COLO829 (cell line): ENCODE measurements at regions not wholly inside any gene's neighbourhood (a gene's known extent, or its start where the extent isn't known, plus 50 kb on each side); places are given as distances from the start of the nearest gene placed in this dataset.
"Not testable (repeated sequence)": the region's sequence is repeated elsewhere in the genome, so short reads cannot be mapped to it uniquely, and the experiment has no call there.

Experiments
- DNase-seq: peaks from one replicate; pipeline ENCODE4 v3.0.0; 2012; ENCODE audit warnings: low spot score

DNA sequence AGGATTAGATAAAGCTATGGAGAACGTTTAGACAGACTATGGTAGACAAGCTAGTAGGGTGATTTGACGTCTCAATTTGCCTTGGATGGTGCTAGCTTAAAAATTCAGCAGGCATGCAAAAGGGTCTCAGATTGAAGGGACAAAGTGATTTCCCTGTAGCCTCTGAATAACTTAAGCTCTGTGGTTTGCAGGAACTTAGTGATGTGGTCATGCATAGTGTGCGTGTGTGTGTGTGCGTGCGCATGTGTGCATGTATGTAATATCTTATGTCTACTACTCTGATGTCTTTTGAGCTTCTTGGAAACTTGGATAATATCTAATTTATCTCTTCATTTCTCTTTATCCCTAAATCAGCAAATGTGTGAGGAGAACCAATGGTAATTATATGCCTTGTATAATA lies 183.6 kb upstream of the TNC start:
- DNase-seq = no peak

DNA sequence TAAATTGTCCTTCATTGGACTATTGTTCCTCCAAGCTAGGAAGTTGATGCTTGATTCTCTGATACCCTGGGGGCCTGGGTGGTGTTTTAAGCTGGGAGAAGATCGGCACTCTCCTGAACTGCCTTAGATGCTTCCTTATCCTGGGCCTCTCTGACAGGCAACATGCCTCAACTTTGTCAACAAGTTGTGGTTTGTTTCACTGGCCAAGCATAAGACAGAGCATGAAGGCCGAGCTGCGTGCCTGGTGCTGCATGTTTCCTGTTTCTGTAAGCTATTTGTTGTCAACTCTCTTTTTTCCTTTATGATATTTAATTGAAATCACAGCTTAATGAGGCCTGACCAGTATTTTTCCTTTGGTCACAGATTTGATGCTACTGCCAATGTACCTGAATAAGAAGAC lies 187.6 kb upstream of the TNC start:
- no peak for DNase-seq

DNA sequence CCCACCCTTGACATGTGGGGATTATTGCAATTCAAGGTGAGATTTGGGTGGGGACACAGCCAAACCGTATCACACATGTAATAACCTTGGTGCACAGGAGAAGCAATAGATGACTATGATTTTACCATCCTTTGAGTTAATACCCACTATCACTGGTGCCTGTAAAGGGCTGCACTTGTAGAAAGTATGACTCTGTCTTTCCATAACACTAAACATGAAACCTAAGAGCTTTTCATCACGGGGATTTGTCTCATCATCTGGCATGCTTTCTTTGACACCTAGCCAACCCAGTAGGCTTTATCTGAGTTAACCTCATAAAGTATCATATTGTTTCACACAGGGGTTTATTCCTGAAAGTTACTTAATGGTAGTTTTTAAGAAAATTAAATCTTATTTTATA lies 188.9 kb upstream of the TNC start:
- no peak for DNase-seq

DNA sequence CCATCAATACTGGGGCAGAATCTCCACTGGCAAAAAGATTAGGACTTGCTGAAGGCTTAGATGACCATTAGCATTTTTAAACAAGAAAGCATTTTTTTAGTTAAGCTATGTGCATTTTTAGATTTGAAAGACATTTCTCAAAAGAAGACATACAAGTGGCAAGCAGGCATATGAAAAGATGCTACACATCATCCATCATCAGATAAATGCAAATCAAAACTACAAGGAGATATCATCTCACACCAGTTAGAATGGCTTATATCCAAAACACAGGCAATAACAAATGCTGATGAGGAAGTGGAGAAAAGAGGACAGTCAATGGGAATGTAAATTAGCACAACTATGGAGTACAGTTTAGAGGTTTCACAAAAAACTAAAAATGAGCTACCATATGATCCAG lies 195.6 kb upstream of the TNC start:
- no peak for DNase-seq

DNA sequence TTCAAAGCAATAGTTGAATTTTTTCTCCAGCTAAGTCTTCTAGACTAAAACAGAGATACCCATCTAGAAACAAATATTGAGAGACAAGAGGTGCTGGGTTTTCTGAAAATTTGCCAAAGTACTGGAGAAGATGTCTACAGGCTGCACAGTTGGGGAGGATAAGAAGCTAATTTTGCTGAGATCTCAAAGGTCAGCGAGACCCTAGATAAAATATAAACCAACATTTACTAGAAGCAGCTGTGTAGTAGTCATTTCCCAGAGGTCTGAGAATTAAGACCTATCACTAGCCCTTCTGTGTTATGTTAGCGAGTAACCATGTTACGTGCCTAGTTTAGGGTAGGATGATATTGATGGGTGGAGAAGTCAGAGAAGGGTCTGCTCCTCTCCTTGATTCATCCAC lies 208.5 kb upstream of the TNC start:
- DNase-seq = no peak

DNA sequence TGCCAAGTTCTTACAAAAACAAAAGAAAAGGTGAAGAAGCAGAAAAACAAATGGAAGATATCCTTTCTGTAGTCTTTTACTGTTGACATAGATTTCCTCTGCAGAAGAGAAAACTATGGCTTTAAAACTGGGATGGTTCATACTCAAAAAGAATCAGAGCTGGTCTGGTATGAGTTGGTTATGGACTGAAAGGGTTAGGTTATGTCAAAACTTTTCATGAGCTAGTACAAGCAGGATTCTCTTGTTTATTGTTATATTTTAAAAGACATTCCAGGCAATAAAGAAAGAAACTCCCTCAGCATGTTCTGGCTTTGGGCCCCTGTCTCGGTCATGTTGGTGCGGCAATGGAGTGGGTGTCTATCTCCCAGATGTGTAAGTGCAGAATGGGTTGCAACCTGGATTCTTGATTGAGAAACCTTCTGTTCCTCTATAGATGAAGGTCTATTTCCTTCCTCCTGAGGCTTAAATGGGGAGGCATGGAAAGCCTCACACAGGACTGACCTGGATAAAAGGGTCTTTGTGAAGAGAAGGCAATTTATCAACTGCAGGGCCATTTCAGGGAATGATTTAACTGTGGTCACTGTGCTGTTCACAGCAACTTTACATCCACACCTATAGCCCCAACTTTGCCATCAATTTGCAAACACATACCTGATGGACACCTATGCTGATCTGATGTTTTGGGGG lies 209.6 kb upstream of the TNC start:
- DNase-seq = no peak

DNA sequence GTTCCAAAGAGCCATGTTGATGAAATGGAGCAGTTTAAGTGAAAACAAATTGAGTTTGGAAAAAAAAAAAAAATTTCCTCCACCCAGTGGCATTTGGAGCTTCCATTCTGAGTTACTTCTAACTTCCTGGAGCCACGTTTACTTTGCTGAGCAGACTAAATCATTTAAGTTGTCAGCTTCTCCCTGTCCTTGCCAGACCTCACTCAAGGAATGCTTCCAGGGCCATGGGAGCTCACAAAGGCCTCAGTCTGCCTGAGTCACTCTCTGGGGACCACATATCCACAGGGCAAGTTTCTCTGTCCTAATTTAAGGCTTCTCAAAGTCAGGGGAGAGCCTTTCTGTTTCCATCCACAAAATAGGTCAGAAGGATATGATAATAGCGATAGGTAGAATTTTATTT lies 210.3 kb upstream of the TNC start:
- DNase-seq = no peak

DNA sequence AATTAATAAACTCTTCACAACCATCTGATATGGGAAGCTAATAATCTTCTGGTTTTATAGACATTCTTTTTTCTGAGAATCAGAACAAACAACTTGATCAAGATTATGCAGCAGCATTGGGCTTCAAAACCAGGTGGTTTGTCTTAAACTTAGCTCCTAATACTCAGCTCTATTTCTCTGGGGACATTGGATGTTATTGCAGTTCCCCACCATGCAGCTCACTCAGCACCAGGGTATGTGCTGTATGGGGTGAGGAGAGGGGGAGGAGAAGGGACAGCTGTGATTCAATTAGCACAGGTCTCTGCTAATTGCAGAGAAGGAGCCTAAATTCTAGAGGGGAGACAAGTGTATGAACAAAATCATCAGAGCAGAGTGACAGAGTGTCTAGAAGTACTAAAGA lies 210.7 kb upstream of the TNC start:
- DNase-seq = no peak

DNA sequence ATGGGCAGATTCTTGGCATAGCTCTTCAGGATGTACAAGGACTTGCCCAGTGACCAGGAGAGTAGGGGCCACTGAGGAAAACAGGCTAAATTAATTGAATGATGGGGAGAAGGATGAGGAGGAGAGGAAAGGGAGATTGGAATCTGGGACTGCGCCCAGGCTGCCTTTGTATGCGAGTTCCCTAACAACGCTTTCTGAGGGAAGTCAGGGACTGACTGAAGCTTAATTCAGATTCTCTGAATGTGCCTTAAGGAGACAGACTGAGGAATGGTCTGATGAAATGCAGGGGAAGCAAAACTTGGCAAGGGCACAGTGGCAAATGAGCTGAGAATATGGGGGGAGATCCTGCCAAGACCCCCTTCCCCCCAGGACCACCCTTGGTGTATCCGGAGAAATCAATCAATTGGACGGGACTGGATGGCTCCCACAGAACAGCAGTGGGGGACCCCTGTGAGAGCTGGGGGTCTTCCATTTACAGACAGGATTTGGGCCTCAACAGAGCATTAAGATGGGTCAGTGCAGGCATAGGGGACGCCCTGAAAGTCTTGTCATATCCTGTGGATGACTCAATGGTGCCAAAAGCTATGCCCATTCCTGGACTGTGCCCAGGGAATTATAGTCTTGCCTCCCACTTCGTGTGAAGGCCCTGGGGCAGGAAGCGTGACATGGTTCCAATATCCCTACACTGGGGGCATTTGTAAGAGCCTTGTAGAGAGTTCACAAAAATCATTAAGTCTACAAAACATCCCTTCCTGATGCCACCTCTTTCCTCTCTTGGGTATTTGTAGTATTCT lies 215.5 kb upstream of the TNC start:
- DNase-seq = no peak

DNA sequence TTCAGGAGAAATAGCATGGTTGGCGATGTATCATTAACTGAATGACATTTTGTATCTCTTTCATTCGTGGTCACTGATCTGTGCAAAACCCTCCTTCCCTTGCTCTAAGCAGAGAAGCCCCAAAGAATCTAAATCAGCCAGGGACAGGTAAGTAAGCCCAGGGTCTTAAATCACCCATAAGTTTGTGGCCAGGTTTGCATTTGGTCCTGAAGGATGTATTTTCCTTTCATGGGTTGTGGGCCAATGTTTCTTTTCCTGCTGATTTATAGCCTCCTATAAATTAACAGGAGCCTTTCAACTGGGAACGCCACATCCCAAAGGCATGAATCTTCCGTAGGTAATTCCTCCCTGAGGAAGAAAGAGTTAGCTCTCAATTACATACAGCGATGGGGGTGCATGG lies 217.5 kb upstream of the TNC start:
- DNase-seq = no peak

DNA sequence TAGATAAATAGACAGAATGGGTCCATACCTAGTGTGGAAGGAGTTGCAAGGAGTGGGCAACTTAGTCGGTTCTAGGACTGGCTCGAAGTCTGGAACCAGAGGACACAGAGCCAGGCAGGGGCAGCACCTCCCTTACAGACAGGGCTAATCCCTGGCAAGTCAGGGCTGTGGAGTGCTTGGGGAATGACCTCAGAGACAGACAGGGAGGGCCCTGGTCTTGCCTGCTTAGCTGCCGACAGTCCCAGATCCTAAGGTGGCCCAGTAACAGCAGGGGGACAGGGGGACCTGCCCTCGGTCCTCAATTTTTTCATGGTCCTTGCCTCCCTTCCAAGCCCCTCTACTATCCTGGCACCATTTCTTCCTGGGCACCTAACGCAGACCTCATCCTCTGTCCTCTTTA lies 222.4 kb upstream of the TNC start:
- no peak for DNase-seq

DNA sequence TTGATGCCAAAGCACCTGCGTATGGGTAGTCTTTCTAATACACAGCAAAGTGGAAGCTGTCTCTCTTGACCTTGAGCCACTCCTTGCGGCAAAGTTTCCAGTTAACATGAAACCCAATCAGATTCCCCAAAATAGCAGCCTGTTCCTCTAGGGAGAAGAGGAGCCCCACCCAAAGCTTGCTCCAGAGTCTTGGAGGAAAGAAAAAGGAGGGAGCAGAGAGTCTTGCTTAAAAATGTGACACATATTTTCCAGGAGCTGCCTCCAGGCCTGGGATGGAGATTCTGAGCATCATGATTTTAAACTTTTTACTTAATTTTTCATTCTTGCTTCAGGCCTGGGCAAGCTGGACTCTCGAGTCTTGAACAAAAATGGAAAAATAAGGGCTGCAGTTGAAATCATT lies 223.5 kb upstream of the TNC start:
- no peak for DNase-seq

DNA sequence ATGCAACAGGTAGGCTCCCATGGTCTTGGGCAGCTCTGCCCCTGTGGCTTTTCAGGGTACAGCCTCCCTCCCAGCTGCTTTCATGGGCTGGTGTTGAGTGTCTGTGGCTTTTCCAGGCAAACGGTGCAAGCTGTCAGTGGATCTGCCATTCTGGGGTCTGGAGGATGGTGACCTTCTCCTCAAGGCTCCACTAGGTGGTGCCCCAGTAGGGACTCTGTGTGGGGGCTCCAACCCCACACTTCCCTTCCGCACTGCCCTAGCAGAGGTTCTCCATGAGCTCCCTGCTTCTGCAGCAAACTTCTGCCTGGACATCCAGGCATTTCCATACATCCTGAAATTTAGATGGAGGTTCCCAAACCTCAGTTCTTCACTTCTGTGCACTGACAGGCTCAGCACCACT lies 229.8 kb upstream of the TNC start:
- DNase-seq = not testable (repeated sequence)

DNA sequence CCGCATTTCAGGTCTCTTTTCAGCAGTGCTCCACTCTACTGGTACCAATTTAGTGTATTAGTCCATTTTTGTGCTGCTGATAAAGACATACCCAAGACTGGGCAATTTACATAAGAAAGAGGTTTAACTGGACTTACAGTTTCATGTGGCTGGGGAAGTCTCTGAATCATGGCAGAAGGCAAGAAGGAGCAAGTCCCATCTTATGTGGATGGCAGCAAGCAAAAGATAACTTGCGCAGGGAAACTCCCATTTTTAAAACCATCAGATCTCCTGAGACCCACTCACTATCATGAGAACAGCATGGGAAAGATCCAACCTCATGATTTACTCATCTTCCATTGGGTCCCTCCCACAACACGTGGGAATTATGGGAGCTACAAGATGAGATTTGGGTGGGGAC lies 231.0 kb upstream of the TNC start:
- DNase-seq = not testable (repeated sequence)

DNA sequence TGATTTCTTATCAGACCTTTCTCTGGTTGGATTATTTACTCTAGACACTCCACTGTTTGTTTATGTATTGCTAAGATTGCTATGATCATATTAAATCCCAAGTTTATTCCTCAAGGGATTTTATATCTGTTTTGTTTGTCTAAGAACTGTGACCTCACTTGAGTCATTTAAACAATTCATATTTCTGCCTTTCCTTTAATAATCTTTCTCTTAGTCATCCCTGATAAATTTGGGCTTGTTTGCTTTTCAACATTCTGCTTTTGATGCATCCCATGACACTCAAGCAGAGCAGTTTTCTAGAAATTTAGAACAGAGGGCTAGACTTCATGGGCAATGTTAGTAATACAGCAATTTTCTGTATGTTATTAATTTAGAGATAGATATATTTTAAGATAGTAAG lies 231.6 kb upstream of the TNC start:
- DNase-seq = no peak

DNA sequence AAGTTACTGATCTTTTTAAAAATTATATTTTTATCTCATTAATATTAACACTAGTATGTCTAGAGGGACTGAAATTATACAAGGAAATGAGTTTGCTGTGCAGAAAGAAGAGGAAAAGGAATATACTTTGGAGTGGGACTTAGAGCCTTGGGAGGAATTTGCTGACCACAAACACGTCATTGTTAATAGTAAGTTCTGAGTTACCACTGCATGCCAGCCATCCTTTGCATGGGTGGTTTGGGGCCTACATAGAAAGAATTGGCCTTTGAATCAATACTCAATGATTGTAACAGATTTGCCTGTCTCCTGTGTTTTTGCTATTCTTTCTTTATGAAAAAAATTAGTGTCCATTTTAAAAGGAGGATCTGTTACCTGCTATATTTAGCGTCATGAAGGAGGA lies 232.6 kb upstream of the TNC start:
- DNase-seq = peak; percentile 29

DNA sequence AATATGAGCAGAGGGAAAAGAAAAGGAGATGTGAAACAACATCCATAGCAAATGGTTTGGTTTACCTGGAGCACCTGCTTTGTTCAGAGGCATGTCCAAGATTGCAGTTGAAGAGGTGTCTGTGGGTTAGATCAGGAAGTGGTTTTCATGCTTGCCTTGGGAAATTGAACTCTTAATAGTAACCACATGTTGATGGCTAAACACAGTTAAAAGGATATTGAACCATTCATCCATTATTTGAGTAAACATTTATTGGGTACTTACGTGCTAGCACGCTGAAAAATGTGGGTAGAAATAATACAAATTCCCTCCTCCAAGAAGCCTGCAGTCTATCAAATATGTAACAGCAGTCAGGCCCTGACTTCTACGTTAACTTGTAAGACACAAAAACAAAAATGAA lies 235.7 kb upstream of the TNC start:
- DNase-seq = no peak

DNA sequence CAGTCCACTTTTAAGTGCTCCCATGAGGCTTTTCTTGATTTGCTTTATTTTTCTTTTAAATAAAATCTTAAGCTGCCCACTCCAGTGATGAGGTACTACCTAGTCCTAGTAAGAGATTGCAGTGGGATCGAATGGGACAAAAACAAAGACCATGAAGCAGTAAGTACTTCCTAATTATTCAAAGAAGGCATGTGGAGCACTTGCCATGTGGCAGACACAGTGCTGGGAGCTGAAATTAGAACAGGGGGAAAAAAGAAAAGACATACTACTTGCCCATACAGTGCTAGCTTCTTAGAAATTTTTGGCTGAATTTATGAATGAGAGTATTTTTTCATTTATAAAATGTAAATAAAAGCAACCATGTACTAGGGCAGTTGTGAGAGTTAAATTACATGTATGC lies 239.9 kb upstream of the TNC start:
- no peak for DNase-seq

DNA sequence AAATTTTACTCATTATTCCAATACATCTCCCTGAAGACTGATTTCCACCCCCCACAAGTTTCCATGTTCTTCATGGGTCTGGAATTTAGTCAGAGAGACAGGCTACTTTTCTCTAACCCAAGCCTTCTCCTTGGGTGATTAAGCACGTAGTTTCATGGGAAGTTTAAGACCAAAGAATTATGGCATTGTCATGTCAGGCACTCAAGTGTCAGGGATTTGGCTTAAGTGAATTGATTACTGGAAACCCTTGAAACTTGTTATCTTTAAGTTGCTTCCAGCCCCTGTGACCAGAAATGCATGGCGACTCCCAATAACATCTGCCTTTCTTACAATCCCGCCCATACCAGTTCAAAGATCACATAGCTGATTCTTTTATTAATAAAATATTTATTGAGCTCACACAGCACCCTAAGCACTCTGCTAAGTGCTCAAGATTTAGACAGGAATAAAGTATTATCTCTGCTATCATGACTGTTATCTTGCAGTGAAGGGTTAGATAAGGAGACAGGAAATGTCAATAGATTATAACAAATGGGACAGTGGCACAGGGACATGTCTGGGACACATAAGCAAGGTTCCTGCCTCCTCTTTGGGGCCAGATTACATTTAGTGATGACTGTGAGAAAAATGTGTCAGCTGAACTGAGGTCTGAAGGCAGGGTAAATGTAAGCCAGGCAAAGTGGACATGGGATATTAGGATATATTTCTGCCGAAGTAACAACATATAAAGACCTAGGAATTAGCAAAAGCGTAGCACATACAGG lies 241.2 kb upstream of the TNC start:
- no peak for DNase-seq

DNA sequence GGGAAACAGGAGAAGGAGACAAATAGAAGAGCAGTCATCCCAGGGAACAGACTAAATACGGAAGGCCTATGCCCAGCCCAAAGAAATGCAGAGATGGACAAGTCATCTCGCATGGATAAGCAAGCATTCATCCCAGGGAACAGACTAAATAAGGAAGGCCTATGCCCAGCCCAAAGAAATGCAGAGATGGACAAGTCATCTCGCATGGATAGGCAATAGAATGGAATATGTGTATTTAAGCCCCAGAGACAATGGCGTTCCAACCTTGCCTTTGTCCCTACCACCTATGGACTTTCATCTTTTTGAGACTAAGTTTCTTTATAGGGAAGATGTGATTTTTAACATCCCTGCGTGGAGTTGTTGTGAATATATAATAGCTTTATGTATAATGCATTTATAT lies 242.2 kb upstream of the TNC start:
- DNase-seq = no peak

DNA sequence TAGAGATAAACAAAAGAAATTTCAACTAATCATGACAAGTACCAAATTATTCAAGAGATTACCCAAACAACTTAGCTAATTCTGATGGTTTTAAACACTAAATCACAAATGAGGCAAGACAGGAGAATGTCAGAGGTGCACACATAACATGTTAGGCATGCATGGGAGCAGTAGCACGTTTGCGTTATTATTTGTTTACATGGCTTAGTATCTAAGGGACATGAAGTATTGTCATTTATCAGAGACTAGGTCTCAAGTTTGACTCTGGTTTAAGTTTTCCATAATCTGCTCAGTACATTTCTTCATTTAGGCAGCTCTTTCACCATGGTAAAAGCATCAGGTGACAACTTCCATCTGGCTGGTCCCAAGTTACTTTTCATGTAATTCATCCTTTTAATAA lies 244.1 kb upstream of the TNC start:
- no peak for DNase-seq

DNA sequence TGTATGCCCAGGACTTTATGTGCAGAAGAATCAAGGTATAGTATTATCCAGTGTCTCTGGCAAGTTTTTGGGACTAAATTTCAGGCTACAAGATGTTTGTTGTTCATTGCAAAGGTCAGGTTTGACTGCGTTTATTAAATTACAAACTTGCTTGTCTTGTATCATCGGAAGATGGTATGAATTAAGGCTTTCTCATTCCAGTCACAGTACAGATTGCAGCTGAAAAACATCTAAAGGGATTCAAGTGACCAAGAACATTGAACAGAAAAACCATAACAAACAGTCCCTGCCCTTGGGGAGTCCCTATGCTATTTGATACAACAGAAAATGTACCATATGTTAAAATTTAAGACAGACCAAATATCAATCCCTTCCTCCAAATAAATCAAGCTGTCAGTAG lies 244.7 kb upstream of the TNC start:
- DNase-seq = no peak

DNA sequence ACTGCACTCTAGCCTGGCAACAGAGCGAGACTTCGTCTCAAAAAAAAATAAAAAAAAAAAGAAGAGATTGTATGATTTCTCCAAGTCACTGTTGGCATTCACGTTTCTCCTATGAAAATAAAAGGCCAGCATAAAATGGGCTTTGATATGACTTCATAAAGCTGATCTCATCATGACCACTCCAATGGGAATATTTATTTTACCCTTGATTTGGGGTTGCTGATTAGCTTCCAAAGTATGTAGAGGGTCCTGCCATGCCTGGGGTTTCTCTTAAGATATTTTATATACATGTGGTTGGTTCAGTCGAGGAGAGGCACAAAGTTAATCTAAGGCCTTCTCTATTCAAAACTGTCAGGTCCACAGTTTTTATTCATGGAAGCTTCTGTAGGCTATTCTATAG lies 247.0 kb upstream of the TNC start:
- no peak for DNase-seq
